Prostate gland (tissue), 2 donors: ENCODE measurements at regions not wholly inside any gene's neighbourhood (a gene's known extent, or its start where the extent isn't known, plus 50 kb on each side); places are given as distances from the start of the nearest gene placed in this dataset.

ENCODE experiments used
- POLR2A ChIP-seq: fragments of 450-650 bp; IDR thresholded peaks from one replicate; pipeline ENCODE4 v1.6.1; 2016; ENCODE audit warnings: antibody characterized with exemption, mild to moderate bottlenecking
- TF ChIP-seq, protein P1 (sequence below), 4 experiments: fragments of 200-600 bp in 2 of 4; fragments of 450-650 bp in 2 of 4; sonication (generic) in 2 of 4; IDR thresholded peaks; 1 replicate in 3 of 4; 2 replicates in 1 of 4; pipeline ENCODE4 v1.5.1; 2016 to 2019; ENCODE audit warnings: antibody characterized with exemption in 4 of 4, mild to moderate bottlenecking in 2 of 4, moderate library complexity in 2 of 4

DNA sequence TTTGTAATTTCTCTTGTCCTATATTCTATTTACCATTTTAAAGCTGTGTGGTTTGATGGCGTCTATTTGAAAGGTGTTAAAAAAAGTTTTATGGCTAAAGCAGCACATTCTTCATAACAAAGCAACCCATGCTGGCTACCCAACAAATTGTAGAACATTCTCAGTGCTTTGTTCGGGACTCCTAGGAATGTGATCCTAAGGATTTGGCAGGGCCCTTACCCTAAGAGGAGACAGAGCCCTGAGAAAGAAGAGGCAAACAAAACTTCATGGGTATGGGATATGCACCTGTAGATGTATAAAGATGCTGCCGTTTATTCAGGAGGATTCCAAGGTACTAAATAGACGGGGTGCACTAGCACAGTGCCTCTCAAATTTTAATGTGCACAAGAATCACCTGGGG is 370.8 kb upstream of the DIPK2B start:
- TF ChIP-seq, protein P1, sequence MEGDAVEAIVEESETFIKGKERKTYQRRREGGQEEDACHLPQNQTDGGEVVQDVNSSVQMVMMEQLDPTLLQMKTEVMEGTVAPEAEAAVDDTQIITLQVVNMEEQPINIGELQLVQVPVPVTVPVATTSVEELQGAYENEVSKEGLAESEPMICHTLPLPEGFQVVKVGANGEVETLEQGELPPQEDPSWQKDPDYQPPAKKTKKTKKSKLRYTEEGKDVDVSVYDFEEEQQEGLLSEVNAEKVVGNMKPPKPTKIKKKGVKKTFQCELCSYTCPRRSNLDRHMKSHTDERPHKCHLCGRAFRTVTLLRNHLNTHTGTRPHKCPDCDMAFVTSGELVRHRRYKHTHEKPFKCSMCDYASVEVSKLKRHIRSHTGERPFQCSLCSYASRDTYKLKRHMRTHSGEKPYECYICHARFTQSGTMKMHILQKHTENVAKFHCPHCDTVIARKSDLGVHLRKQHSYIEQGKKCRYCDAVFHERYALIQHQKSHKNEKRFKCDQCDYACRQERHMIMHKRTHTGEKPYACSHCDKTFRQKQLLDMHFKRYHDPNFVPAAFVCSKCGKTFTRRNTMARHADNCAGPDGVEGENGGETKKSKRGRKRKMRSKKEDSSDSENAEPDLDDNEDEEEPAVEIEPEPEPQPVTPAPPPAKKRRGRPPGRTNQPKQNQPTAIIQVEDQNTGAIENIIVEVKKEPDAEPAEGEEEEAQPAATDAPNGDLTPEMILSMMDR (IDR thresholded peaks at IDR 0.05): no peak
- no peak for TF ChIP-seq POLR2A
